Trophoblast cell (in vitro differentiated cells and primary cell): ENCODE measurements at regions not wholly inside any gene's neighbourhood (a gene's known extent, or its start where the extent isn't known, plus 50 kb on each side); places are given as distances from the start of the nearest gene placed in this dataset.

Experiments
- DNase-seq, 2 donors: peaks; one replicate each; pipeline ENCODE4 v3.0.0-alpha.2; 2016
- H2AFZ ChIP-seq: 2 replicates; pipeline ENCODE4 v1.6.1; 2013; ENCODE audit warnings: low read length, moderate library complexity, mild to moderate bottlenecking; ENCODE audit not compliant: insufficient read depth, poor library complexity
- H2AK5ac ChIP-seq: 2 replicates; pipeline ENCODE4 v1.6.1; 2013; ENCODE audit warnings: mild to moderate bottlenecking, low read length
- H2BK120ac ChIP-seq: 2 replicates; pipeline ENCODE4 v1.6.1; 2013; ENCODE audit warnings: low read length, mild to moderate bottlenecking, moderate library complexity; ENCODE audit not compliant: insufficient read depth, poor library complexity
- H2BK12ac ChIP-seq: 2 replicates; pipeline ENCODE4 v1.6.1; 2013; ENCODE audit warnings: mild to moderate bottlenecking, low read length, moderate library complexity
- H2BK5ac ChIP-seq: 2 replicates; pipeline ENCODE4 v1.6.1; 2013; ENCODE audit warnings: low read length, low read depth, moderate library complexity, mild to moderate bottlenecking; ENCODE audit not compliant: poor library complexity
- H3K14ac ChIP-seq: 2 replicates; pipeline ENCODE4 v1.6.1; 2013; ENCODE audit warnings: mild to moderate bottlenecking, low read length
- H3K18ac ChIP-seq: 2 replicates; pipeline ENCODE4 v1.6.1; 2013; ENCODE audit warnings: mild to moderate bottlenecking, low read length
- H3K23ac ChIP-seq: 2 replicates; pipeline ENCODE4 v1.6.1; 2013; ENCODE audit warnings: low read length
- H3K27ac ChIP-seq: 2 replicates; pipeline ENCODE4 v1.5.1; 2013; ENCODE audit warnings: low read depth, mild to moderate bottlenecking, inconsistent platforms, low read length, moderate library complexity
- H3K27me3 ChIP-seq: 2 replicates; pipeline ENCODE4 v1.6.1; 2013; ENCODE audit warnings: inconsistent platforms, mild to moderate bottlenecking, low read length, moderate library complexity; ENCODE audit not compliant: insufficient read depth
- H3K36me3 ChIP-seq, 2 experiments: 1 replicate in 1 of 2; 2 replicates in 1 of 2; pipeline ENCODE4 v1.6.1; 2013; ENCODE audit warnings: low read length in 2 of 2, mild to moderate bottlenecking in 2 of 2, moderate library complexity in 1 of 2; ENCODE audit not compliant: insufficient read depth in 2 of 2, control insufficient read depth in 1 of 2
- H3K4ac ChIP-seq: 2 replicates; pipeline ENCODE4 v1.6.1; 2013; ENCODE audit warnings: low read depth, mild to moderate bottlenecking, low read length, moderate library complexity
- H3K4me1 ChIP-seq, 2 experiments: 1 replicate in 1 of 2; 2 replicates in 1 of 2; pipeline ENCODE4 v1.6.1; 2013; ENCODE audit warnings: low read length in 2 of 2, mild to moderate bottlenecking in 2 of 2, moderate library complexity in 1 of 2; ENCODE audit not compliant: insufficient read depth in 2 of 2, control insufficient read depth in 1 of 2
- H3K4me2 ChIP-seq: 2 replicates; pipeline ENCODE4 v1.6.1; 2013; ENCODE audit warnings: inconsistent platforms, mild to moderate bottlenecking, low read length, moderate library complexity
- H3K4me3 ChIP-seq: 2 replicates; pipeline ENCODE4 v1.5.1; 2013; ENCODE audit warnings: mild to moderate bottlenecking, low read depth, low read length, inconsistent platforms
- H3K79me1 ChIP-seq: one replicate; pipeline ENCODE4 v1.6.1; 2013; ENCODE audit warnings: low read length
- H3K79me2 ChIP-seq: 2 replicates; pipeline ENCODE4 v1.6.1; 2013; ENCODE audit warnings: low read length, mild to moderate bottlenecking; ENCODE audit not compliant: control insufficient read depth, insufficient read depth, poor library complexity
- H3K9ac ChIP-seq: 2 replicates; pipeline ENCODE4 v1.6.1; 2013; ENCODE audit warnings: mild to moderate bottlenecking, low read length
- H3K9me3 ChIP-seq: 2 replicates; pipeline ENCODE4 v1.6.1; 2013; ENCODE audit warnings: low read depth, mild to moderate bottlenecking, control low read depth, inconsistent platforms, low read length; ENCODE audit not compliant: insufficient read depth
- H4K12ac ChIP-seq: 2 replicates; pipeline ENCODE4 v1.6.1; 2013; ENCODE audit warnings: low read depth, mild to moderate bottlenecking, low read length, moderate library complexity
- H4K8ac ChIP-seq: 2 replicates; pipeline ENCODE4 v1.6.1; 2013; ENCODE audit warnings: low read depth, mild to moderate bottlenecking, low read length, moderate library complexity
- H4K91ac ChIP-seq: one replicate; pipeline ENCODE4 v1.6.1; 2013; ENCODE audit warnings: low read depth, mild to moderate bottlenecking, low read length, moderate library complexity
- WGBS: extraction: QIAGEN DNeasy Blood & Tissue Kit; methylation state at CpG from one replicate; pipeline ENCODE4 v1.1.7; 2013; ENCODE audit warnings: missing lambda C conversion rate; ENCODE audit not compliant: insufficient read length, insufficient coverage; ENCODE audit errors: extremely low coverage; 5-methylcytosine and 5-hydroxymethylcytosine counted together

DNA sequence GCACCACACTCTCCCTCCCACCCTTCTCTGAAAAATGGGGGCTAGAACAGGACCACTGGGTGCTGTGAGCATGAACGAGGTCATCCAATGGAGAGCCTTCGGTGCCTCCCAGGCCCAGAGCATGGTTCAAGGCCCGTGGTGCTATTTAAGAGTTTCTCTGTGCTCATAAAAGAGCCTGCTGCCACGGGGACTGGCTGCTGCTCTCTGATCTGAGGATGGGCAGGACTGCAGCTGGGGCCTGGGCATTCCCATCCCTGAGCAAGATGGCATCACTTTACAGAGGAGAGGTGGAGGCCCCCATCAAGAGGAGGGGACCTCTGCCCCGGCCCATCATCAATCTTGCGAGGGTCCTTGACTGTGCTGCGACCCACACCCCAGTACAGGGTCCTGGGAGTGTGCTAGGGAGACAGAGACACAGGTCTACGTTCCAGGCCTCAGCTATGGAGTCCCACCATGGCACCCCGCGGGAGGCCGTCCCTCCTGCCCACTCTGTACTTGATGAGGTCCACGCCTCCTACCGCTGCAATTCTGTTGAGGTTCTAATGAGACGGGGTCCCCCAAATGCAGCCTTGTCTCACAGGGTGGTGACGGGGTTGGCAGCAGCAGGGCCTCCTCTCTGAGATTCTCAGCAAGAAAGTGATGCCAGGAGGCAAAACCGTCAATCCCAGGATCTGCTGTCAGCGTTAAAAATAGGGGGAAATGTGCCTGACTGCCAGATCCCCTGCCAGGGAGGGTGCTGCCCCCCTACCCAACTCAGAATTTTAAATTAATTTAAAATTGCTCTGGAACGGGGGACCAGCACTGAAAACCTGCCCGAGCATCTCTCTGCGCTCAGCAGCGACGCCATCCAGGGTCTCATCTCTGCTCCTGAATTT is 405.4 kb downstream of the SHANK2 start:
- H3K23ac ChIP-seq, result no peak overlapping the region
- H3K4me2 ChIP-seq, result no peak overlapping the region
- H3K79me1 ChIP-seq, result no peaks in the 10 kb centered on the region
- H4K12ac ChIP-seq, result no peak overlapping the region
- no peak overlapping the region for H3K4ac ChIP-seq
- H2BK12ac ChIP-seq, result no peak overlapping the region
- DNase-seq, result no peak
- no peak overlapping the region for H3K4me3 ChIP-seq
- H3K9ac ChIP-seq, result no peak overlapping the region
- H3K79me2 ChIP-seq, result no peaks in the 10 kb centered on the region
- no peak overlapping the region for H2BK5ac ChIP-seq
- no peak overlapping the region for H2AFZ ChIP-seq
- H3K27ac ChIP-seq, result no peak overlapping the region
- H2AK5ac ChIP-seq, result no peak overlapping the region
- no peak overlapping the region for H2BK120ac ChIP-seq
- H3K36me3 ChIP-seq, result no peaks in the 10 kb centered on the region
- H4K91ac ChIP-seq, result no peak overlapping the region
- no peaks in the 10 kb centered on the region for H3K4me1 ChIP-seq
- H3K14ac ChIP-seq, result no peak overlapping the region
- H4K8ac ChIP-seq, result no peak overlapping the region
- no CpG with 5 or more reads among the region's 22 CpGs for WGBS
- H3K27me3 ChIP-seq, result no peaks in the 10 kb centered on the region
- peaks cover 2% of the 10 kb centered on the region for H3K9me3 ChIP-seq
- no peak overlapping the region for H3K18ac ChIP-seq

DNA sequence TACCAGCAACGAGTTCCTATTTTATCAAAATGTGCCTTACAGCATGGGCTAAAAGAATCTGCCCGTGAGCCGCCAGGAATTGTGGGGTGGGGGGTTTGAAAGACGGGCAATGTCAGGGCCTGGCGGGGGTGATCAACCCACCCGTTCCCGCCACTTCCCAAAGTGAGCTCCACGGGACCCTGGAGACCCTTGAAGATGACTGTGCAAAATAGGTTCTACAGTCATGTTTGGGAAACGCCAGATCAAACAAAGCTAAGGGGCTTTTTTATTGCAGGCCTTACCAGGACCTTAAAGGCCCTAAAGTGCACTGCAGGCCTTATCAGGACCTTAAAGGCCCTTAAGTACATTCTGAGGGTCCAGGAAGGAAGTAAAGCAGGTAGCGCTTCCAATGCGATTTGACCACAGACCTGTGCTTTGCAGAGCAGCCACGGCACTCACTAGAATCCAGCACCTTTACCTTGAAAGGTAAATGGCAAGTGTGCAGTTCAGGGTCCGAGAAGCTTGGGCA is 404.1 kb downstream of the SHANK2 start:
- no peak for DNase-seq
- no peaks in the 10 kb centered on the region for H3K79me1 ChIP-seq
- H3K23ac ChIP-seq, result no peak overlapping the region
- WGBS, result no CpG with 5 or more reads among the region's 13 CpGs
- H3K4ac ChIP-seq, result no peak overlapping the region
- H3K9me3 ChIP-seq, result peaks cover 2% of the 10 kb centered on the region
- H2AK5ac ChIP-seq, result no peak overlapping the region
- no peaks in the 10 kb centered on the region for H3K27me3 ChIP-seq
- no peaks in the 10 kb centered on the region for H3K79me2 ChIP-seq
- no peak overlapping the region for H2BK12ac ChIP-seq
- H4K91ac ChIP-seq, result no peak overlapping the region
- H4K8ac ChIP-seq, result no peak overlapping the region
- H2BK120ac ChIP-seq, result no peak overlapping the region
- no peak overlapping the region for H2BK5ac ChIP-seq
- H3K4me2 ChIP-seq, result no peak overlapping the region
- H3K18ac ChIP-seq, result no peak overlapping the region
- no peak overlapping the region for H2AFZ ChIP-seq
- H3K4me1 ChIP-seq, result peaks cover under 1 to 5% of the 10 kb centered on the region in 2 experiments
- no peak overlapping the region for H3K14ac ChIP-seq
- H3K27ac ChIP-seq, result no peak overlapping the region
- no peak overlapping the region for H4K12ac ChIP-seq
- no peaks in the 10 kb centered on the region for H3K36me3 ChIP-seq
- H3K4me3 ChIP-seq, result no peak overlapping the region
- no peak overlapping the region for H3K9ac ChIP-seq

DNA sequence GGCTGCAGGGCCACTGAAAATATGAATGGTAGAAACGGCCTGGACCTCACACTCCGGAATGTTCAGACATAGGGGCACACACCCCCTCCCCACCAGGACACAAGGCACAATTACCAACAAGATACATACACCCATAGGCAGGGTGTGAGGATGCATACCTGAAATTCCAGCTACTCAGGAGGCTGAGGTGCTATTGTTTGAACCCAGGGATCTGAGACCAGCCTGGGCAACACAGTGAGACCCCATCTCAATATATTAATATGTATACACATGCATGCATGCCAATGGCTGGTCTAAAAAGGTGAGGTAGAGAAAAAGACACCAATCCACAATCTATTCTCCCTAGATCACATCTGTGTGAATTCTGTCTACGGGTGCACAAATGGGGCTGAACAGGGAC is 403.3 kb downstream of the SHANK2 start:
- Histone ChIP-seq H4K8ac (no peak overlapping the region), H2BK5ac (no peak overlapping the region), H3K14ac (no peak overlapping the region), H3K36me3 (no peaks in the 10 kb centered on the region), H3K79me2 (no peaks in the 10 kb centered on the region), H3K27me3 (no peaks in the 10 kb centered on the region), H3K4ac (no peak overlapping the region), H3K9ac (no peak overlapping the region), H2AFZ (no peak overlapping the region), H2BK12ac (no peak overlapping the region), H4K91ac (no peak overlapping the region), H3K4me2 (no peak overlapping the region), H3K4me1 (peaks cover 2 to 6% of the 10 kb centered on the region in 2 experiments), H3K79me1 (no peaks in the 10 kb centered on the region), H2BK120ac (no peak overlapping the region), H3K27ac (no peak overlapping the region), H3K4me3 (no peak overlapping the region), H2AK5ac (no peak overlapping the region), H3K18ac (no peak overlapping the region), H3K23ac (no peak overlapping the region), H4K12ac (no peak overlapping the region), H3K9me3 (no peaks in the 10 kb centered on the region)
- no peak for DNase-seq
- WGBS, result no CpG with 5 or more reads among the region's 3 CpGs

DNA sequence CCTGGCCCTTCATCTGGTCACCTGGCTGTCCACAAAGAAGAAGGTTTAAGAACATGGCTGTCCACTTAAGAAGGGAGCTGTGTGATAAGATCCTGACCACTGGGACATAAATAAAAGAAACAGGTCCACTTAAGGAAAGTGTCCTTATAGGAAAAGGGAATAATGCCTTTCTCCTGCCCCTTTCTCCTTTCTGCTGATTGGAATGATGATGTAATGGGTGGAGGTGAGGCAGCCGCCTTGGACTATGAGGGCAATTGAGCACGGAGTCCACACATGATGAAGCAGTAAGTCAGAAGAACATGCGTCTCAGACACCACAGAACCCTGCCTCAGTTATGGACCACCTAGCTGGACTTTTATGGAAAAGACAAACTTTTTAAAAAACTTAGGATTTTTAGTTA is 401.1 kb downstream of the SHANK2 start:
- Histone ChIP-seq H3K9ac (no peak overlapping the region), H3K9me3 (no peaks in the 10 kb centered on the region), H4K91ac (no peak overlapping the region), H3K23ac (no peak overlapping the region), H3K36me3 (no peaks in the 10 kb centered on the region), H3K4me2 (no peak overlapping the region), H2BK120ac (no peak overlapping the region), H3K4ac (no peak overlapping the region), H3K79me1 (no peaks in the 10 kb centered on the region), H3K18ac (no peak overlapping the region), H2AFZ (no peak overlapping the region), H4K8ac (no peak overlapping the region), H2AK5ac (no peak overlapping the region), H3K27me3 (no peaks in the 10 kb centered on the region), H2BK12ac (no peak overlapping the region), H3K14ac (no peak overlapping the region), H3K79me2 (no peaks in the 10 kb centered on the region), H3K4me3 (no peak overlapping the region), H2BK5ac (no peak overlapping the region), H3K4me1 (peaks cover 2 to 6% of the 10 kb centered on the region in 2 experiments), H4K12ac (no peak overlapping the region), H3K27ac (no peak overlapping the region)
- no peak for DNase-seq
- no CpG with 5 or more reads among the region's 3 CpGs for WGBS
